Thymus (tissue), 11 donors: ENCODE measurements at regions not wholly inside any gene's neighbourhood (a gene's known extent, or its start where the extent isn't known, plus 50 kb on each side); places are given as distances from the start of the nearest gene placed in this dataset.
"Not testable (repeated sequence)": the region's sequence is repeated elsewhere in the genome, so short reads cannot be mapped to it uniquely, and the experiment has no call there.

Source experiments
- DNase-seq, 9 donors: peaks; one replicate each; pipeline ENCODE4 v3.0.0-alpha.2; 2013; ENCODE audit warnings: low spot score in 9 of 9, low read depth in 6 of 9, missing footprints in 1 of 9
- H3K27ac ChIP-seq, 2 donors: one replicate each; pipeline ENCODE4 v1.5.1; 2013; ENCODE audit warnings: control low read depth in 1 of 2, low read depth in 1 of 2, low read length in 1 of 2, mild to moderate bottlenecking in 1 of 2, moderate library complexity in 1 of 2
- H3K27me3 ChIP-seq, 2 donors: one replicate each; pipeline ENCODE4 v1.5.1; 2013; ENCODE audit warnings: low read length in 1 of 2; ENCODE audit not compliant: control insufficient read depth in 2 of 2, insufficient read depth in 1 of 2
- H3K36me3 ChIP-seq, 2 donors: one replicate each; pipeline ENCODE4 v1.5.1; 2013; ENCODE audit warnings: low read length in 1 of 2, mild to moderate bottlenecking in 1 of 2, moderate library complexity in 1 of 2; ENCODE audit not compliant: control insufficient read depth in 2 of 2, insufficient read depth in 2 of 2
- H3K4me1 ChIP-seq, 2 donors: one replicate each; pipeline ENCODE4 v1.5.1; 2013; ENCODE audit warnings: low read length in 2 of 2; ENCODE audit not compliant: control insufficient read depth in 2 of 2, insufficient read depth in 2 of 2
- H3K4me3 ChIP-seq, 2 donors: one replicate each; pipeline ENCODE4 v1.5.1; 2013; ENCODE audit warnings: low read length in 2 of 2, control low read depth in 1 of 2, mild to moderate bottlenecking in 1 of 2
- H3K9me3 ChIP-seq, 2 donors: one replicate each; pipeline ENCODE4 v1.5.1; 2013; ENCODE audit warnings: low read length in 1 of 2, mild to moderate bottlenecking in 1 of 2; ENCODE audit not compliant: control insufficient read depth in 2 of 2, insufficient read depth in 1 of 2
- WGBS: extraction: QIAGEN DNeasy Blood & Tissue Kit; methylation state at CpG from one replicate; pipeline ENCODE4 v1.1.7; 2013; 5-methylcytosine and 5-hydroxymethylcytosine counted together
- donor health status: healthy.

- not testable (repeated sequence) for H3K9me3 ChIP-seq, H3K36me3 ChIP-seq, H3K27me3 ChIP-seq, DNase-seq, H3K4me1 ChIP-seq, H3K4me3 ChIP-seq, H3K27ac ChIP-seq
- WGBS, result 91% methylated on average over 4 of the region's 4 CpGs
These were observed 118.3 kb upstream of the ZEB2 start for GRCh38 chr2:144638250-144638649.

- WGBS, result 8% methylated on average over 1 of the region's 1 CpG
These were observed 116.9 kb upstream of the ZEB2 start for GRCh38 chr2:144636860-144637259.

GRCh38 chr2:144632809-144633208 is 112.9 kb upstream of the ZEB2 start:
- Histone ChIP-seq H3K4me3 (no peak overlapping the region), H3K27ac (no peak overlapping the region), H3K27me3 (no peaks in the 10 kb centered on the region), H3K9me3 (no peaks in the 10 kb centered on the region), H3K36me3 (no peaks in the 10 kb centered on the region), H3K4me1 (no peaks in the 10 kb centered on the region)
- 98% methylated on average over 2 of the region's 2 CpGs for WGBS
- no peak for DNase-seq

More at GRCh38 chr2:144636860-144637259, 116.9 kb upstream of the ZEB2 start:
- H3K36me3 ChIP-seq, H3K27ac ChIP-seq, H3K27me3 ChIP-seq, DNase-seq, H3K4me3 ChIP-seq, H3K4me1 ChIP-seq, H3K9me3 ChIP-seq: not testable (repeated sequence)

GRCh38 chr2:144631636-144632035 is 111.7 kb upstream of the ZEB2 start:
- Histone ChIP-seq H3K27ac (no peak overlapping the region), H3K27me3 (no peaks in the 10 kb centered on the region), H3K4me3 (no peak overlapping the region), H3K9me3 (no peaks in the 10 kb centered on the region), H3K4me1 (no peaks in the 10 kb centered on the region), H3K36me3 (no peaks in the 10 kb centered on the region)
- 95% methylated on average over 1 of the region's 1 CpG for WGBS
- no peak for DNase-seq

GRCh38 chr2:144630459-144631215 is 110.7 kb upstream of the ZEB2 start:
- Histone ChIP-seq H3K27me3 (no peaks in the 10 kb centered on the region), H3K9me3 (no peaks in the 10 kb centered on the region), H3K36me3 (no peaks in the 10 kb centered on the region), H3K27ac (no peak overlapping the region), H3K4me3 (no peak overlapping the region), H3K4me1 (no peaks in the 10 kb centered on the region)
- 93% methylated on average over 2 of the region's 2 CpGs for WGBS
- no peak for DNase-seq

GRCh38 chr2:144629935-144630334 is 110.0 kb upstream of the ZEB2 start:
- Histone ChIP-seq H3K27me3 (no peaks in the 10 kb centered on the region), H3K36me3 (no peaks in the 10 kb centered on the region), H3K9me3 (no peaks in the 10 kb centered on the region), H3K4me3 (no peak overlapping the region), H3K27ac (no peak overlapping the region), H3K4me1 (no peaks in the 10 kb centered on the region)
- DNase-seq, result no peak

- no peak for DNase-seq
- Histone ChIP-seq H3K36me3 (no peaks in the 10 kb centered on the region), H3K9me3 (no peaks in the 10 kb centered on the region), H3K4me1 (no peaks in the 10 kb centered on the region), H3K27ac (no peak overlapping the region), H3K27me3 (no peaks in the 10 kb centered on the region), H3K4me3 (no peak overlapping the region)
These were observed 108.6 kb upstream of the ZEB2 start for GRCh38 chr2:144628566-144628965.

GRCh38 chr2:144625626-144626025 is 105.7 kb upstream of the ZEB2 start:
- no peaks in the 10 kb centered on the region for H3K4me1 ChIP-seq
- DNase-seq, result no peak
- WGBS, result 92% methylated on average over 5 of the region's 5 CpGs
- peak overlapping the region in 1 of 2 donors; percentile 21 for H3K27ac ChIP-seq
- no peak overlapping the region for H3K4me3 ChIP-seq
- H3K9me3 ChIP-seq, result no peaks in the 10 kb centered on the region
- no peaks in the 10 kb centered on the region for H3K27me3 ChIP-seq
- H3K36me3 ChIP-seq, result no peaks in the 10 kb centered on the region

- Histone ChIP-seq H3K9me3 (no peaks in the 10 kb centered on the region), H3K4me3 (no peak overlapping the region), H3K27me3 (no peaks in the 10 kb centered on the region), H3K4me1 (no peaks in the 10 kb centered on the region), H3K36me3 (no peaks in the 10 kb centered on the region), H3K27ac (peak overlapping the region in 1 of 2 donors; percentile 21)
- DNase-seq, result no peak
- 95% methylated on average over 3 of the region's 3 CpGs for WGBS
These were observed 105.3 kb upstream of the ZEB2 start for GRCh38 chr2:144625226-144625625.
